H1 (cell line): ENCODE measurements at regions not wholly inside any gene's neighbourhood (a gene's known extent, or its start where the extent isn't known, plus 50 kb on each side); places are given as distances from the start of the nearest gene placed in this dataset.

Source experiments
- CHD2 ChIP-seq: IDR thresholded peaks from 2 replicates; pipeline ENCODE4 v1.6.1; 2012; ENCODE audit warnings: low read length, improper control_type of control experiment
- CTBP2 ChIP-seq: IDR thresholded peaks from 2 replicates; pipeline ENCODE4 v1.7.0; 2011; ENCODE audit warnings: borderline replicate concordance, mild to moderate bottlenecking, moderate library complexity, mixed read lengths, low read length; ENCODE audit not compliant: insufficient read depth, insufficient read length
- CTCF ChIP-seq, 3 experiments: IDR thresholded peaks; 1 replicate in 2 of 3; 2 replicates in 1 of 3; pipeline versions ENCODE4 v1.5.1 to v1.6.1; 2011; ENCODE audit warnings: low read length in 3 of 3, mild to moderate bottlenecking in 3 of 3, inconsistent platforms in 2 of 3, low read depth in 1 of 3, moderate library complexity in 1 of 3; ENCODE audit not compliant: insufficient read depth in 1 of 3; ENCODE audit errors: control extremely low read depth in 1 of 3
- EGR1 ChIP-seq: IDR thresholded peaks from 2 replicates; pipeline ENCODE4 v1.6.1; 2011; ENCODE audit warnings: low read depth, low read length, borderline replicate concordance
- KDM4A ChIP-seq: IDR thresholded peaks from one replicate; pipeline ENCODE4 v1.7.1; 2012; ENCODE audit warnings: low read depth, mild to moderate bottlenecking, moderate library complexity, low read length, inconsistent platforms; ENCODE audit not compliant: severe bottlenecking
- SP2 ChIP-seq: IDR thresholded peaks from 2 replicates; pipeline ENCODE4 v1.6.1; 2012; ENCODE audit warnings: mild to moderate bottlenecking, low read length, inconsistent platforms

DNA sequence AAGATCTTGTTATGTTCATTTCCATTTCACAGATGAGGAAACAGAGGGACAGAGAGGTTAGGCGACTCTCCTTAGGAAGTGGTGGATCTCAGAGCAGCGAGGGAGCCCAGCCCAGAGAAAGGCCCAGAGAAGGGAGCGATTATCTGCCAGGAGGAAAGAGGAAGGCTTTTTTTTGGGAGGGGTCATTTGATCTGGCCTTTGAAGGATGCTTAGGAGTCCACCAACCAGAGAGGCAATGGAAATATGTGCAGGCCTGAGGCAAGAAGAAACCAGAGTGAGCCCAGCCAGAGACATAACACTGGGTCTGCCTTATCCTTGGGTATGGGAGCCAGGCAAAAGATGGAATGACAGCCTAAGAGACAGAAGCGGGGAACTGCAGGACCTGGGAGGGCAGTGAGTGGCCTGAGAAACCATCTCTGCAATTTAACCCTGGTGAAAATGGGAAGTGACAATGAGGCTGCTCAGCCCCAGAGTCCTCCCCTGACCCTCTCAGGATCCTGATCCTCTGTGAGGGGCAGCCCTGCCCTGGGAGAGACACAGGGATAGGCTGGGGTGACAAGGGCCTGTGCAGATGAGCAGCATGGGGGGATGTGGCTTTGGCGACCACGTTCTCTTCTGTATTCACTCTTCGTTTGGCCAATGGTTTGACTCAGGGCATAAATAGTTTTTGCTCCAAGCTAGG, 163.2 kb downstream of the WNT7A start (continued):
- TF ChIP-seq SP2 (no peak), CTBP2 (no peak), CHD2 (no peak), CTCF (IDR thresholded peaks at IDR 0.05; ENCODE audit: control extremely low read depth in 1 of 3, insufficient read depth in 1 of 3, low read depth in 1 of 3, low read length in 3 of 3) (no peak), KDM4A (no peak), EGR1 (no peak)
